ENCODE measurements at regions not wholly inside any gene's neighbourhood (a gene's known extent, or its start where the extent isn't known, plus 50 kb on each side); places are given as distances from the start of the nearest gene placed in this dataset.
"Not testable (repeated sequence)": the region's sequence is repeated elsewhere in the genome, so short reads cannot be mapped to it uniquely, and the experiment has no call there.

DNA sequence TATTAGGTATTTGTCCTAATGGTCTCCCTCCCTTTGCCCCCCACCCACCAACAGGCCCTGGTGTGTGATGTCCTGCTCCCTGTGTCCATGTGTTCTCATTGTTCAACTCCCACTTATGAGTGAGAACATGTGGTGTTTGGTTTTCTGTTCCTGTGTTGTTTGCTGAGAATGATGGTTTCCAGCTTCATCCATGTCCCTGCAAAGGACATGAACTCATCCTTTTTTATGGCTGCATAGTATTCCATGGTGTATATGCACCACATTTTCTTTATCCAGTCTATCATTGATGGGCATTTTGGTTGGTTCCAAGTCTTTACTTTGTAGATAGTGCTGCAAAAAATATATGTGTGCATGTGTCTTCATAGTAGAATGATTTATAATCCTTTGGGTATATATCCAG, 81.4 kb upstream of the ZNF536 start:
- H3K27me3 ChIP-seq (ENCODE audit: control insufficient read depth, insufficient read depth, low read length); H3K4me2 ChIP-seq (ENCODE audit: low read length); H3K4me1 ChIP-seq (ENCODE audit: control insufficient read depth, insufficient read depth, low read length); H3K4me3 ChIP-seq (ENCODE audit: low read length); H3K36me3 ChIP-seq (ENCODE audit: insufficient read depth, low read length); H3K9ac ChIP-seq (ENCODE audit: low read depth, low read length); H3K9me3 ChIP-seq (replicated peaks; ENCODE audit: low read length): not testable (repeated sequence)

GRCh38 chr19:30293051-30293785, 79.0 kb upstream of the ZNF536 start:
- H3K9me3 ChIP-seq (replicated peaks; ENCODE audit: low read length): no peaks in the 10 kb centered on the region

DNA sequence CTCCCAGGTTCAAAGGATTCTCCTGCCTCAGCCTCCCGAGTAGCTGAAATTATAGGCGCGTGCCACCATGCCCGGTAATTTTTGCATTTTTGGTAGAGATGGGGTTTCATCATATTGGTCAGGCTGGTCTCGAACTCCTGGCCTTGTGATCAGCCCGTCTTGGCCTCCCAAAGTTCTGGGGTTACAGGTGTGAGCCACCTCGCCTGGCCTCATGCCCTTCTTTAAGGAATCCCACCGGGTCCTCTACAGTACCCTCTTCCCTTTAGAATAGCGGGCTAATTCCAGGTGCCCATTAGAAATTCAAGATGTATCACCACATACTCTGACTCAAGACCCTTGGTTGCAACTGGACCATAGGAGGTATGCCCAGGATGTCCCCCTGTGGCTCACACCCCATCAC, 74.2 kb upstream of the ZNF536 start:
- H3K4me3 ChIP-seq (ENCODE audit: low read length): no peak overlapping the region

More at GRCh38 chr19:30293051-30293785, 79.0 kb upstream of the ZNF536 start:
- H3K4me2 ChIP-seq (ENCODE audit: low read length): no peak overlapping the region
- H3K4me3 ChIP-seq (ENCODE audit: low read length): no peak overlapping the region
- H3K9ac ChIP-seq (ENCODE audit: low read depth, low read length): no peak overlapping the region
- no peaks in the 10 kb centered on the region for H3K27me3 ChIP-seq (ENCODE audit: control insufficient read depth, insufficient read depth, low read length)
- H3K36me3 ChIP-seq (ENCODE audit: insufficient read depth, low read length): no peaks in the 10 kb centered on the region
- H3K4me1 ChIP-seq (ENCODE audit: control insufficient read depth, insufficient read depth, low read length): no peaks in the 10 kb centered on the region

DNA sequence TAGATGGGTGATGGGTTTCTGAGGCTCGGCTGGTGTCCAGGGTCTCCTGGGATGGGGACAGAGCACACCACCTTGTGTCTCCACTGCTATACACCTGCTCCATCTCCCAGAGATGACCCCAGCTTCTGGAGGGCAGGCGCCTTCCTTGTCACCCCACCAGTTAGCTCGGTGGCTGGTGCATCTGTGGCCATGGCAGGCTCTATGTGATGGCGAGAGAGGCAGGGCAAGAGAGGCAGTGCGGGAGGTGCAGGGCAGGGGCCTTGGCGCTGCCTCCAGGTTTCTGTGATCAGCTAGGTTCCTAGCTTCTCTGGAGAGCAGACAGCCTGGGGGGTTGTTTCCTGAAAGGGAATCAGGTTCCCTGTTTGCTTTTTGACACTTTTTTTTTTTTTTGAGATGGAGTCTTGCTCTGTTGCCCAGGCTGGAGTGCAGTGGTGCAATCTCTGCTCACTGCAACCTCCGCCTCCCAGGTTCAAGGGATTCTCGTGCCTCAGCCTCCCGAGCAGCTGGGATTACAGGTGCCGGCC, 69.0 kb upstream of the ZNF536 start:
- Histone ChIP-seq H3K9ac (ENCODE audit: low read depth, low read length) (no peak overlapping the region), H3K4me1 (ENCODE audit: control insufficient read depth, insufficient read depth, low read length) (no peaks in the 10 kb centered on the region), H3K27me3 (ENCODE audit: control insufficient read depth, insufficient read depth, low read length) (no peaks in the 10 kb centered on the region), H3K4me2 (ENCODE audit: low read length) (no peak overlapping the region), H3K9me3 (replicated peaks; ENCODE audit: low read length) (no peaks in the 10 kb centered on the region), H3K4me3 (ENCODE audit: low read length) (no peak overlapping the region), H3K36me3 (ENCODE audit: insufficient read depth, low read length) (no peaks in the 10 kb centered on the region)

More for the DNA sequence above, 74.2 kb upstream of the ZNF536 start:
- Histone ChIP-seq H3K4me1 (ENCODE audit: control insufficient read depth, insufficient read depth, low read length) (no peaks in the 10 kb centered on the region), H3K4me2 (ENCODE audit: low read length) (no peak overlapping the region), H3K27me3 (ENCODE audit: control insufficient read depth, insufficient read depth, low read length) (no peaks in the 10 kb centered on the region), H3K9ac (ENCODE audit: low read depth, low read length) (no peak overlapping the region), H3K36me3 (ENCODE audit: insufficient read depth, low read length) (no peaks in the 10 kb centered on the region), H3K9me3 (replicated peaks; ENCODE audit: low read length) (no peaks in the 10 kb centered on the region)

GRCh38 chr19:30304540-30304939, 67.6 kb upstream of the ZNF536 start:
- no peaks in the 10 kb centered on the region for H3K36me3 ChIP-seq (ENCODE audit: insufficient read depth, low read length)
- H3K9me3 ChIP-seq (replicated peaks; ENCODE audit: low read length): no peaks in the 10 kb centered on the region
- H3K4me1 ChIP-seq (ENCODE audit: control insufficient read depth, insufficient read depth, low read length): no peaks in the 10 kb centered on the region
- H3K9ac ChIP-seq (ENCODE audit: low read depth, low read length): no peak overlapping the region
- H3K4me3 ChIP-seq (ENCODE audit: low read length): no peak overlapping the region
- H3K4me2 ChIP-seq (ENCODE audit: low read length): no peak overlapping the region
- no peaks in the 10 kb centered on the region for H3K27me3 ChIP-seq (ENCODE audit: control insufficient read depth, insufficient read depth, low read length)

GRCh38 chr19:30305346-30306060, 66.7 kb upstream of the ZNF536 start:
- Histone ChIP-seq H3K27me3 (ENCODE audit: control insufficient read depth, insufficient read depth, low read length) (no peaks in the 10 kb centered on the region), H3K9ac (ENCODE audit: low read depth, low read length) (no peak overlapping the region), H3K4me2 (ENCODE audit: low read length) (no peak overlapping the region), H3K36me3 (ENCODE audit: insufficient read depth, low read length) (no peaks in the 10 kb centered on the region), H3K4me1 (ENCODE audit: control insufficient read depth, insufficient read depth, low read length) (no peaks in the 10 kb centered on the region), H3K4me3 (ENCODE audit: low read length) (no peak overlapping the region), H3K9me3 (replicated peaks; ENCODE audit: low read length) (no peaks in the 10 kb centered on the region)

DNA sequence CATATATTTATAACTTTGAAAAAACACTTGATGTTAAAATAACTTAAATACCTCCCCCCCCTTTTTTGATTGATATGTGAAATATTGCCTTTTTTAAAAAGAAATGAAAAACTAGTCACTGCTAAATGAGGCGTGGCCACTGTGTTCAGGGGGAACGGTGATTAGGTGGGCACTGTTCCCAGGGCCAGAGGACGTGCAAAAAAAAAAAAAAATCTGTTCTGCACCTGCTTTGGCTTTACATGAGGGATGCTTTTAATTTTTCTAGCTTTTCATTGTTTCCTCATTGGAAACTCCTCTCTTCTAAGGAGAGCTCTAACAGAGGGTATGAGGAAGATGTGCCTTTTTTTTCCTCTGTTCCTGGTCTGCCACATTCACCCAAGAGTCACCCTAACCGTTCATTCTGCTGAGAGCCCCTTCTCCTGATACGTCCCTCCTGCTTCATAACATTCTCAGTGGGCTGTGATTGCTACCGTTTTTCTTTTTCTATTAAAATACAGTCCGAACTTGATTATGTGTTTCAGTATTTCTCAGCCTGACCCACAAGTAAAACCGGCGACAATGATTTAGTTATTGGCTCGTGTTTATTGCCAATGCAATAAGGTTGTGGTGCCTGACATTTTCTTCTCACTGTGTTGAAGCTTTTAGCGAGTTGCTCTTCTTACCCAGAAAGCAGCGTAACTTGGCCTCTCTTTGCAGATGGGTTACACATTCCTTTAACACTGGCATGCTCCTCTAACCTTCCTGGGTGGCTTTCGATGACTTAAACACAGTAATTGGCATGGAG, 64.8 kb upstream of the ZNF536 start:
- H3K9ac ChIP-seq (ENCODE audit: low read depth, low read length): no peak overlapping the region
- H3K4me3 ChIP-seq (ENCODE audit: low read length): no peak overlapping the region
- H3K4me2 ChIP-seq (ENCODE audit: low read length): no peak overlapping the region
- no peaks in the 10 kb centered on the region for H3K36me3 ChIP-seq (ENCODE audit: insufficient read depth, low read length)
- H3K9me3 ChIP-seq (replicated peaks; ENCODE audit: low read length): no peaks in the 10 kb centered on the region
- H3K27me3 ChIP-seq (ENCODE audit: control insufficient read depth, insufficient read depth, low read length): no peaks in the 10 kb centered on the region
- no peaks in the 10 kb centered on the region for H3K4me1 ChIP-seq (ENCODE audit: control insufficient read depth, insufficient read depth, low read length)

DNA sequence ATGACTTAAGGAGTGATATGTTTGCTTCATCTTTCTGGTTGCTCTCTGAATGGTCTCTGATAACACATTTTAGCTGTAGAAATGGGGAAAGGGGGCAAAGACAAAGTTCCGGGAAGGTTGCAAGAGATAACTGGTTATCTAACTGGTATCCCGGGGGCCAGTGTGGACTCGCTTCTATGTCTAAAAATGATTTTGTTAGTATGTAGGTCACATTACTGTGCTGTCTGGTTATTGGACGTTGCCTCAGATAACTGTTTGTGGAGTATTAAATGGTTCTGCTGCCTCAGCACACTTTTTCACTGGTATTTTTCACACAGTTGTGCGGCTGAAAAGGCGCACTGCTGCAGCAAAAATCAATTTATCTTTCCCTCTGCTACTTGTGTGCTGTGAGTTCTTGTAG, 63.0 kb upstream of the ZNF536 start:
- no peak overlapping the region for H3K4me2 ChIP-seq (ENCODE audit: low read length)
- H3K36me3 ChIP-seq (ENCODE audit: insufficient read depth, low read length): no peaks in the 10 kb centered on the region
- H3K4me3 ChIP-seq (ENCODE audit: low read length): no peak overlapping the region
- no peaks in the 10 kb centered on the region for H3K9me3 ChIP-seq (replicated peaks; ENCODE audit: low read length)
- no peaks in the 10 kb centered on the region for H3K27me3 ChIP-seq (ENCODE audit: control insufficient read depth, insufficient read depth, low read length)
- no peaks in the 10 kb centered on the region for H3K4me1 ChIP-seq (ENCODE audit: control insufficient read depth, insufficient read depth, low read length)
- no peak overlapping the region for H3K9ac ChIP-seq (ENCODE audit: low read depth, low read length)

GRCh38 chr19:30309905-30310601, 62.1 kb upstream of the ZNF536 start:
- Histone ChIP-seq H3K9me3 (replicated peaks; ENCODE audit: low read length) (no peaks in the 10 kb centered on the region), H3K4me2 (ENCODE audit: low read length) (no peak overlapping the region), H3K36me3 (ENCODE audit: insufficient read depth, low read length) (no peaks in the 10 kb centered on the region), H3K4me1 (ENCODE audit: control insufficient read depth, insufficient read depth, low read length) (no peaks in the 10 kb centered on the region), H3K4me3 (ENCODE audit: low read length) (no peak overlapping the region), H3K9ac (ENCODE audit: low read depth, low read length) (no peak overlapping the region), H3K27me3 (ENCODE audit: control insufficient read depth, insufficient read depth, low read length) (no peaks in the 10 kb centered on the region)

DNA sequence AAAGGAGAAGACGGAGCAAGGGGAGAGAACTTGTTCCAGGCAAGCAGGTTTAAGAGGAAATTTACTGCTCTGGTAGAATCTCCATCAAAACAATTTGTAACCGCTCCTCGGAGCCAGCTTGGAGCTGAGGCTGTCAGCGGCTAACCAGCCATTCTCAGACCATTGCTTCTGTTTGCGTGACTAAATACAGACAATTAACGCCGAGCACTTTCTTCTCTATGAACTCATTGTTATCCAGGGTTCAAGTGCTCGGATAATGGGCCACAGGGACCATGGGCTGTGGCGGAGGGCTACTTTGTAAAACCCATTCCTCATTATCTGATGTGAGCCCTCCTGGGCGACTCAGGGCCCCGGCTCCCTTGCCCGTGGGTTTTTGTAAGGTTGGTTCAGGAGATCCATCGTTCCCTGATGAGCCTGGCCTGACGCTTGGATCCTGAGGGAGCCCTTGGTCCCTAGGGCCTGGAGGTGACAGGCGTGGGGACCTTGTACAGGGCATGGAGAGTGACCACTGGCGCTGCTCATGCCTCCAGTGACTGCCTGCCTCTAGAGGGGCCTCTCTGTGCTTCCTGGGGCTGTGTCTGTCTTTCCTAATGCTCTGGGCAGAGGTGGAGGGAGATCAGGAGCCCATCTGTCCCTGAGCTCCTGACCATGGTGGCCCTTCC, 61.5 kb upstream of the ZNF536 start:
- no peak overlapping the region for H3K9ac ChIP-seq (ENCODE audit: low read depth, low read length)
- no peaks in the 10 kb centered on the region for H3K36me3 ChIP-seq (ENCODE audit: insufficient read depth, low read length)
- H3K27me3 ChIP-seq (ENCODE audit: control insufficient read depth, insufficient read depth, low read length): no peaks in the 10 kb centered on the region

More for the DNA sequence above, 61.5 kb upstream of the ZNF536 start:
- Histone ChIP-seq H3K9me3 (replicated peaks; ENCODE audit: low read length) (no peaks in the 10 kb centered on the region), H3K4me2 (ENCODE audit: low read length) (no peak overlapping the region), H3K4me3 (ENCODE audit: low read length) (no peak overlapping the region), H3K4me1 (ENCODE audit: control insufficient read depth, insufficient read depth, low read length) (no peaks in the 10 kb centered on the region)
